ENCODE measurements at regions not wholly inside any gene's neighbourhood (a gene's known extent, or its start where the extent isn't known, plus 50 kb on each side); places are given as distances from the start of the nearest gene placed in this dataset.

- Histone ChIP-seq H2BK12ac (ENCODE audit: low read length) (no peak overlapping the region), H2AK5ac (ENCODE audit: low read length) (no peak overlapping the region), H4K91ac (ENCODE audit: low read depth, low read length) (no peak overlapping the region), H3K9ac (ENCODE audit: low read length) (no peak overlapping the region), H3K4me2 (ENCODE audit: low read length) (no peak overlapping the region), H3K23ac (ENCODE audit: low read length) (no peak overlapping the region), H3K79me2 (ENCODE audit: control insufficient read depth, insufficient read depth, low read length, poor library complexity) (no peaks in the 10 kb centered on the region), H3K27ac (ENCODE audit: low read depth, low read length) (no peak overlapping the region), H3K36me3 (ENCODE audit: control insufficient read depth in 1 of 2, insufficient read depth in 2 of 2, low read length in 2 of 2) (no peaks in the 10 kb centered on the region), H2AFZ (ENCODE audit: insufficient read depth, low read length, poor library complexity) (no peak overlapping the region), H3K4ac (ENCODE audit: low read depth, low read length) (no peak overlapping the region), H2BK120ac (ENCODE audit: insufficient read depth, low read length, poor library complexity) (no peak overlapping the region), H3K4me1 (ENCODE audit: control insufficient read depth in 1 of 2, insufficient read depth in 2 of 2, low read length in 2 of 2) (peaks cover 0 to 3% of the 10 kb centered on the region in 2 experiments), H3K18ac (ENCODE audit: low read length) (no peak overlapping the region), H3K79me1 (ENCODE audit: low read length) (peaks cover 4% of the 10 kb centered on the region), H3K27me3 (ENCODE audit: insufficient read depth, low read length) (no peaks in the 10 kb centered on the region), H3K14ac (ENCODE audit: low read length) (no peak overlapping the region), H2BK5ac (ENCODE audit: low read depth, low read length, poor library complexity) (no peak overlapping the region), H3K4me3 (ENCODE audit: low read depth, low read length) (no peak overlapping the region), H4K12ac (ENCODE audit: low read depth, low read length) (no peak overlapping the region), H3K9me3 (ENCODE audit: insufficient read depth, low read depth, low read length) (no peaks in the 10 kb centered on the region), H4K8ac (ENCODE audit: low read depth, low read length) (no peak overlapping the region)
- no CpG with 5 or more reads among the region's 3 CpGs for WGBS (ENCODE audit: extremely low coverage, insufficient coverage, insufficient read length)
- no peak for DNase-seq
Measured at GRCh38 chrX:30955687-30956086, 66.6 kb upstream of the TAB3 start.

- peak in 1 of 2 donors; percentile 51 for DNase-seq
- H3K9me3 ChIP-seq (ENCODE audit: insufficient read depth, low read depth, low read length) = no peaks in the 10 kb centered on the region
- no peak overlapping the region for H3K4ac ChIP-seq (ENCODE audit: low read depth, low read length)
- H2BK12ac ChIP-seq (ENCODE audit: low read length) = no peak overlapping the region
- no peak overlapping the region for H3K27ac ChIP-seq (ENCODE audit: low read depth, low read length)
- no peak overlapping the region for H2AFZ ChIP-seq (ENCODE audit: insufficient read depth, low read length, poor library complexity)
- H4K12ac ChIP-seq (ENCODE audit: low read depth, low read length) = no peak overlapping the region
- no peak overlapping the region for H4K91ac ChIP-seq (ENCODE audit: low read depth, low read length)
- H3K14ac ChIP-seq (ENCODE audit: low read length) = no peak overlapping the region
- H3K9ac ChIP-seq (ENCODE audit: low read length) = no peak overlapping the region
- no peaks in the 10 kb centered on the region for H3K79me1 ChIP-seq (ENCODE audit: low read length)
- H3K23ac ChIP-seq (ENCODE audit: low read length) = no peak overlapping the region
- no peaks in the 10 kb centered on the region for H3K36me3 ChIP-seq (ENCODE audit: control insufficient read depth in 1 of 2, insufficient read depth in 2 of 2, low read length in 2 of 2)
- H3K4me3 ChIP-seq (ENCODE audit: low read depth, low read length) = no peak overlapping the region
- H2BK120ac ChIP-seq (ENCODE audit: insufficient read depth, low read length, poor library complexity) = no peak overlapping the region
- no peak overlapping the region for H3K18ac ChIP-seq (ENCODE audit: low read length)
- no peak overlapping the region for H2AK5ac ChIP-seq (ENCODE audit: low read length)
- H3K4me2 ChIP-seq (ENCODE audit: low read length) = no peak overlapping the region
- H2BK5ac ChIP-seq (ENCODE audit: low read depth, low read length, poor library complexity) = no peak overlapping the region
- no peaks in the 10 kb centered on the region for H3K4me1 ChIP-seq (ENCODE audit: control insufficient read depth in 1 of 2, insufficient read depth in 2 of 2, low read length in 2 of 2)
- no peaks in the 10 kb centered on the region for H3K27me3 ChIP-seq (ENCODE audit: insufficient read depth, low read length)
- H4K8ac ChIP-seq (ENCODE audit: low read depth, low read length) = no peak overlapping the region
- H3K79me2 ChIP-seq (ENCODE audit: control insufficient read depth, insufficient read depth, low read length, poor library complexity) = no peaks in the 10 kb centered on the region
Measured at GRCh38 chrX:30951003-30951402, 61.9 kb upstream of the TAB3 start.

- no peaks in the 10 kb centered on the region for H3K27me3 ChIP-seq (ENCODE audit: insufficient read depth, low read length)
Measured at GRCh38 chrX:30950391-30950790, 61.3 kb upstream of the TAB3 start.

GRCh38 chrX:30949554-30949953 is 60.5 kb upstream of the TAB3 start:
- Histone ChIP-seq H2BK120ac (ENCODE audit: insufficient read depth, low read length, poor library complexity) (no peak overlapping the region), H3K4ac (ENCODE audit: low read depth, low read length) (no peak overlapping the region), H4K91ac (ENCODE audit: low read depth, low read length) (no peak overlapping the region), H3K27ac (ENCODE audit: low read depth, low read length) (no peak overlapping the region), H3K79me2 (ENCODE audit: control insufficient read depth, insufficient read depth, low read length, poor library complexity) (no peaks in the 10 kb centered on the region), H3K23ac (ENCODE audit: low read length) (no peak overlapping the region), H2BK5ac (ENCODE audit: low read depth, low read length, poor library complexity) (no peak overlapping the region), H3K4me2 (ENCODE audit: low read length) (no peak overlapping the region), H3K9ac (ENCODE audit: low read length) (no peak overlapping the region), H2AK5ac (ENCODE audit: low read length) (no peak overlapping the region), H3K79me1 (ENCODE audit: low read length) (no peaks in the 10 kb centered on the region), H3K9me3 (ENCODE audit: insufficient read depth, low read depth, low read length) (no peaks in the 10 kb centered on the region), H3K18ac (ENCODE audit: low read length) (no peak overlapping the region), H2BK12ac (ENCODE audit: low read length) (no peak overlapping the region), H3K36me3 (ENCODE audit: control insufficient read depth in 1 of 2, insufficient read depth in 2 of 2, low read length in 2 of 2) (no peaks in the 10 kb centered on the region), H2AFZ (ENCODE audit: insufficient read depth, low read length, poor library complexity) (no peak overlapping the region), H4K8ac (ENCODE audit: low read depth, low read length) (no peak overlapping the region), H3K27me3 (ENCODE audit: insufficient read depth, low read length) (no peaks in the 10 kb centered on the region), H3K4me1 (ENCODE audit: control insufficient read depth in 1 of 2, insufficient read depth in 2 of 2, low read length in 2 of 2) (peaks cover 0 to 3% of the 10 kb centered on the region in 2 experiments), H3K4me3 (ENCODE audit: low read depth, low read length) (no peak overlapping the region), H3K14ac (ENCODE audit: low read length) (no peak overlapping the region), H4K12ac (ENCODE audit: low read depth, low read length) (no peak overlapping the region)
- no CpG with 5 or more reads among the region's 4 CpGs for WGBS (ENCODE audit: extremely low coverage, insufficient coverage, insufficient read length)
- peak in 1 of 2 donors; percentile 36 for DNase-seq

More at GRCh38 chrX:30950391-30950790, 61.3 kb upstream of the TAB3 start:
- Histone ChIP-seq H3K4ac (ENCODE audit: low read depth, low read length) (no peak overlapping the region), H3K18ac (ENCODE audit: low read length) (no peak overlapping the region), H3K4me2 (ENCODE audit: low read length) (no peak overlapping the region), H3K4me1 (ENCODE audit: control insufficient read depth in 1 of 2, insufficient read depth in 2 of 2, low read length in 2 of 2) (no peaks in the 10 kb centered on the region), H3K9ac (ENCODE audit: low read length) (no peak overlapping the region), H4K91ac (ENCODE audit: low read depth, low read length) (no peak overlapping the region), H2BK120ac (ENCODE audit: insufficient read depth, low read length, poor library complexity) (no peak overlapping the region), H3K9me3 (ENCODE audit: insufficient read depth, low read depth, low read length) (no peaks in the 10 kb centered on the region), H2AK5ac (ENCODE audit: low read length) (no peak overlapping the region), H3K36me3 (ENCODE audit: control insufficient read depth in 1 of 2, insufficient read depth in 2 of 2, low read length in 2 of 2) (no peaks in the 10 kb centered on the region), H3K4me3 (ENCODE audit: low read depth, low read length) (no peak overlapping the region), H2BK5ac (ENCODE audit: low read depth, low read length, poor library complexity) (no peak overlapping the region), H2AFZ (ENCODE audit: insufficient read depth, low read length, poor library complexity) (no peak overlapping the region), H4K8ac (ENCODE audit: low read depth, low read length) (no peak overlapping the region), H3K79me2 (ENCODE audit: control insufficient read depth, insufficient read depth, low read length, poor library complexity) (no peaks in the 10 kb centered on the region), H3K79me1 (ENCODE audit: low read length) (no peaks in the 10 kb centered on the region), H3K23ac (ENCODE audit: low read length) (no peak overlapping the region), H4K12ac (ENCODE audit: low read depth, low read length) (no peak overlapping the region), H3K14ac (ENCODE audit: low read length) (no peak overlapping the region), H3K27ac (ENCODE audit: low read depth, low read length) (no peak overlapping the region), H2BK12ac (ENCODE audit: low read length) (no peak overlapping the region)
- no CpG with 5 or more reads among the region's 2 CpGs for WGBS (ENCODE audit: extremely low coverage, insufficient coverage, insufficient read length)
- DNase-seq = no peak

Data from trophoblast cell (in vitro differentiated cells and primary cell).